Activated effector memory CD4-positive, alpha-beta T cell treated with Interleukin-2 at 50 U/mL for 16 hours (primary cell): ENCODE measurements at regions not wholly inside any gene's neighbourhood (a gene's known extent, or its start where the extent isn't known, plus 50 kb on each side); places are given as distances from the start of the nearest gene placed in this dataset.
A peak's percentile ranks its signal among the peaks of the same experiment; 100 is the strongest.

ENCODE experiments used
- DNase-seq: peaks from one replicate; pipeline ENCODE4 v3.0.0-alpha.2; 2020

DNA sequence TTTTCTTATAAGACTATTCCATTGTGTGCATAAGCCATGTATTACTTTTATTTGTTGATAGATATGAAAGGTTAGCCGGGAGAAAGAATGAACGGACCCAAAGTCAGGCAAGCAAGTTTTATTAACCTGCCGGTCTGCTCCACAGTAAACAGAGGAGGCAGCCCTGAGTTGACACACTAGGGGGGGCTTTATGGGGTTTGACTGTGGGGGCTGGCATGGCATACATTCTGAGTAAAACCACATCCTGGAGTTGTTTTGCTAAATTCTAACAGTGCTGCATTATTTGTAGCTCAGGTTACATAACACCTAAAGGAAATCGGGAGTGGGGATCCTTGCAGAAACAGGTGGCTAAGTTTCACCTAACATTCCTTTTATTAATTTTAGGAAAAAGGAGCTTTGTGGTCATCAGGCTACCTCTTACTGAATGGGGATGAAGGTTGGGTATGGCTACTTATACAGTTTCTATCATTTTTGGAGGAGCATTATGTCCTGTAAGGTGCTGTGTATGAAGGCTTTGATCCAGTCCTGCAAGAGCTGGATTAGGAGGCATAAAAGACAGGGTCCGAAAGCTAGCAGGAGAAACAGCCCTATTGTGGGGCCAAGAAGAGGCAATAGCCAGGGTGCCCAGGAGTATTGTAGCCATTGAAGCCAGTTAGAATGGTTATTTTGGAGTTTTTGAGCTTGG is 107.4 kb upstream of the USP9Y start:
- DNase-seq = peak; percentile 20

GRCh38 chrY:12598783-12599182 is 102.2 kb upstream of the USP9Y start:
- no peak for DNase-seq

- no peak for DNase-seq
Observed at GRCh38 chrY:12605426-12605825, 95.6 kb upstream of the USP9Y start.

DNA sequence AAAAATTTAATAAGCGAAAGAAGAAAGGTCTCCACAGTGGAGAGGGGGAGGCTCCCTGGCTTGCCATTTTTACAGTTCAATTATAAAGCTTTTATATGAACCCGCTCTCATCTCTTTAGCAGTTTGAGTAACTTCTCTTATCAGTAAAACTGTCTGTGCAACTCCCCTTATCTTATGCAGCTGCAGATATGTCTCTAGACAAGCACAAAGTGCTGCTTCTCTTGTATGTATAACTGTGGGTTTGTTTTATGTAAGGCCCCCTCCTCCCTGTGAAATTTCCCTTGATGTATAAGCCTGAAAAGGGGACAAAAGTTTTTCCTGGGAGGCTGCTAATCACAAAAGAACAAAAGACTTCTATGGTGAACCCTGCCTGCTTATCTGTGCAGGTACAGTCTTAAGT is 90.2 kb upstream of the USP9Y start:
- no peak for DNase-seq

- no peak for DNase-seq
Observed at GRCh38 chrY:12615733-12616446, 85.1 kb upstream of the USP9Y start.

DNA sequence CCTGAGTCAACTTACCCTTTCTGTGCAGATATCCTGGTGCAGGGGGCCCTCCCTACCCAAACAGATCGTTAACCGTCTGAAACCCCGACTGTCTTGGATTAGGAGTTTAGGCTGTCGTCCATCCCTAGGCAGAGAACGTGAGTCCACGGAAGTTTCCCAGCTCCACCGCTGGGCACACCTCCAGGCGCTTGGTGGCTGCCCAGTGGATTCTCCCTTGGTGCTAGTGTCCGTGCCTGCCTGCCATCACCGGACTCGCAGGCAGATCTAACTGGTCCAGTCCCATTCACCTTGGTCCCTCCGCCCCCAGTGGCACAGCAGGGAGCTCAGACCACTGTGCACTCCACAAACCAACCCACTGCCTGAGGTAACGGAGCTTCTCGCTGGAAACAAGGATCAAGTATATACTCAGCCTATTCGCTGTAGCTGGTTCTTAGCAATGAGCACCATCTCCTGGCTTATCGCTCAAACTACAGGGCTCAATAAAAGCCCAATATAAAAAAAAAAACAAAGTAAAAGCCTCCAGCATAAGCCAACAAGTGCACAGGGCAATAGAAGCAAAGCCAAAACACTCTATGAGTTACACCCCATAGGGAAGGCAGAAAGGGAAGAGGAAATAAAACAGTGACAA is 79.5 kb upstream of the USP9Y start:
- DNase-seq = no peak

DNA sequence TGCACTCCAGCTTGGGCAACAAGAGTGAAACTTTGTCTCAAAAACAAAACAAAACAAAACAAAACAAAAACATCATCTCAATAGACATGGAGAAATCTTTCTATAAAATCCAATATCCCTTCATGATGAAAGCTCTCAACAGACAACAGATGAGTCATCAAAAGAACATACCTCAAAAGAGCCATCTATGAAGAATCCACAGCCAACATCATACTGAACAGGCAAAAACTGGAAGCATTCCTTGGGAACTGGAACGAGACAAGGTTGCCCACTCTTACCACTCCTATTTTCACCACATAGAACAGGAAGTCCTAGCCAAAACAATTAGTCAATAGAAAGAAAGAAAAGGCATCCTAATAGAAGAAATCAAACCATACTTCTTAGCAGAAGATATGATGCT is 77.8 kb upstream of the USP9Y start:
- no peak for DNase-seq

- DNase-seq = no peak
Observed at GRCh38 chrY:12642986-12643385, 58.0 kb upstream of the USP9Y start.

- no peak for DNase-seq
Observed at GRCh38 chrY:12643693-12644348, 57.2 kb upstream of the USP9Y start.

GRCh38 chrY:12651095-12651494 is 49.9 kb upstream of the USP9Y start:
- DNase-seq = no peak
